ENCODE measurements at regions not wholly inside any gene's neighbourhood (a gene's known extent, or its start where the extent isn't known, plus 50 kb on each side); places are given as distances from the start of the nearest gene placed in this dataset.

DNA sequence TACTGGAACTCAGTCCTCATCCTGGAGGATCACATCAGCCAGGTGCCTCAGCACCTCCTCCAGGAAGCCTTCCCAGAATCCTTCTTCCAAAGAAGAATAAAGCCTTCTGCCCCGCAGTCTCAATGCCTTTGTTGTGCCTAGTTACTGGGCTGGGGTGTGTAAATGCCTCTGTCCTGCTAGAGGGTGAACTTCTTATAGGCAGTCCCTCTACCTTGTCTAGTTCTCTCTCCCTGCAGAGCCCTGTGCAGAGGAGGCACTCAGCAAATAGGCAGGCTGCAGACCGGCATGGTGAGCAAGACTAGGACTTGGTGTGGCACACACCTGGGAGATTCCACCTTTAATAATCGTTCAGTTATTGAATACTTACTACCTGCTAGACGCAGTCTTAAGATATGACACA lies 104.7 kb upstream of the PCBD1 start:
- H3K4me3 Mint-ChIP-seq, result no peak overlapping the region
- POLR2A ChIA-PET, result no interaction called here

DNA sequence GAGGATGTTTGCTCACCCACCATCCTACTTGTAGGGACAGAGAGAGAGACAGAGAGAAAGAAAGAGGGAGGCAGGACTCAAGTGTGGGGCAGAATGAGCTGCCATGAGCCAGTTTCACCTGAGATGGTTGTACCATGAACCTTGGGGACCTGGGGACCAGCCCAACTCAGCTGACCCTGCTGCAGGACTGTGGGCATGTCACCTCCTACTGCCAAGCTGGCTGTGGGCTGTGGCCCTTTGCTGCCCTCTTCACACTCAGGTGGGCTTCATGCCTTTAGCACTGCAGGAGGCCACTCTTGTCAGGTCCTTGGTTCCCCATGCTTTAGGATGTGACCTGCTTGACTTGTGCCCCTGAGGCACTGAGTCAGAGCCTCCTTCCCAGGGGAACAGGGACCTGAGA lies 108.2 kb upstream of the PCBD1 start:
- TF ChIP-seq, protein P1, sequence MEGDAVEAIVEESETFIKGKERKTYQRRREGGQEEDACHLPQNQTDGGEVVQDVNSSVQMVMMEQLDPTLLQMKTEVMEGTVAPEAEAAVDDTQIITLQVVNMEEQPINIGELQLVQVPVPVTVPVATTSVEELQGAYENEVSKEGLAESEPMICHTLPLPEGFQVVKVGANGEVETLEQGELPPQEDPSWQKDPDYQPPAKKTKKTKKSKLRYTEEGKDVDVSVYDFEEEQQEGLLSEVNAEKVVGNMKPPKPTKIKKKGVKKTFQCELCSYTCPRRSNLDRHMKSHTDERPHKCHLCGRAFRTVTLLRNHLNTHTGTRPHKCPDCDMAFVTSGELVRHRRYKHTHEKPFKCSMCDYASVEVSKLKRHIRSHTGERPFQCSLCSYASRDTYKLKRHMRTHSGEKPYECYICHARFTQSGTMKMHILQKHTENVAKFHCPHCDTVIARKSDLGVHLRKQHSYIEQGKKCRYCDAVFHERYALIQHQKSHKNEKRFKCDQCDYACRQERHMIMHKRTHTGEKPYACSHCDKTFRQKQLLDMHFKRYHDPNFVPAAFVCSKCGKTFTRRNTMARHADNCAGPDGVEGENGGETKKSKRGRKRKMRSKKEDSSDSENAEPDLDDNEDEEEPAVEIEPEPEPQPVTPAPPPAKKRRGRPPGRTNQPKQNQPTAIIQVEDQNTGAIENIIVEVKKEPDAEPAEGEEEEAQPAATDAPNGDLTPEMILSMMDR (IDR thresholded peaks at IDR 0.05), result no peak
- H3K36me3 Mint-ChIP-seq (ENCODE audit: low read depth), result no peaks in the 10 kb centered on the region
- H3K36me3 ChIP-seq (ENCODE audit: insufficient read depth, low read length), result no peaks in the 10 kb centered on the region
- H3K27ac Mint-ChIP-seq, result no peak overlapping the region
- no peak overlapping the region for H3K4me3 ChIP-seq (ENCODE audit: low read length)
- no peak for DNase-seq
- no peaks in the 10 kb centered on the region for H3K4me1 Mint-ChIP-seq (ENCODE audit: low read depth)
- H3K9me3 Mint-ChIP-seq, result peaks cover 2% of the 10 kb centered on the region
- ChIA-PET POLR2A (no interaction called here), CTCF (no interaction called here)
- H3K27me3 Mint-ChIP-seq, result peaks cover 15% of the 10 kb centered on the region
- no peak overlapping the region for H3K4me3 Mint-ChIP-seq
- H3K27ac ChIP-seq (ENCODE audit: low read depth in 1 of 2, low read length in 2 of 2), result no peak overlapping the region
- peaks cover 0 to 7% of the 10 kb centered on the region in 2 experiments for H3K9me3 ChIP-seq (ENCODE audit: control insufficient read depth in 1 of 2, insufficient read depth in 1 of 2, low read length in 2 of 2)
- H3K4me1 ChIP-seq (ENCODE audit: insufficient read depth, low read length), result no peaks in the 10 kb centered on the region
- ATAC-seq (ENCODE audit: poor library complexity), result no peak
- intact Hi-C loops (cut with DNase I, micrococcal nuclease), result no loop called here
- no peaks in the 10 kb centered on the region for H3K27me3 ChIP-seq (ENCODE audit: control insufficient read depth in 1 of 2, insufficient read depth in 2 of 2, low read length in 2 of 2)

More for the DNA sequence above, 104.7 kb upstream of the PCBD1 start:
- no peaks in the 10 kb centered on the region for H3K4me1 Mint-ChIP-seq (ENCODE audit: low read depth)
- CTCF ChIA-PET, result no interaction called here
- H3K36me3 Mint-ChIP-seq (ENCODE audit: low read depth), result no peaks in the 10 kb centered on the region
- DNase-seq (no peak), ATAC-seq (ENCODE audit: poor library complexity) (no peak)
- no peak overlapping the region for H3K27ac Mint-ChIP-seq
- no peak overlapping the region for H3K4me3 ChIP-seq (ENCODE audit: low read length)
- intact Hi-C loops (cut with DNase I, micrococcal nuclease), result no loop called here
- H3K27me3 ChIP-seq (ENCODE audit: control insufficient read depth in 1 of 2, insufficient read depth in 2 of 2, low read length in 2 of 2), result no peaks in the 10 kb centered on the region
- TF ChIP-seq, protein P1 (IDR thresholded peaks at IDR 0.05), result no peak
- H3K27ac ChIP-seq (ENCODE audit: low read depth in 1 of 2, low read length in 2 of 2), result no peak overlapping the region
- no peaks in the 10 kb centered on the region for H3K4me1 ChIP-seq (ENCODE audit: insufficient read depth, low read length)
- peaks cover 6% of the 10 kb centered on the region for H3K27me3 Mint-ChIP-seq
- H3K9me3 Mint-ChIP-seq, result no peaks in the 10 kb centered on the region
- H3K9me3 ChIP-seq (ENCODE audit: control insufficient read depth in 1 of 2, insufficient read depth in 1 of 2, low read length in 2 of 2), result no peaks in the 10 kb centered on the region
- H3K36me3 ChIP-seq (ENCODE audit: insufficient read depth, low read length), result no peaks in the 10 kb centered on the region

DNA sequence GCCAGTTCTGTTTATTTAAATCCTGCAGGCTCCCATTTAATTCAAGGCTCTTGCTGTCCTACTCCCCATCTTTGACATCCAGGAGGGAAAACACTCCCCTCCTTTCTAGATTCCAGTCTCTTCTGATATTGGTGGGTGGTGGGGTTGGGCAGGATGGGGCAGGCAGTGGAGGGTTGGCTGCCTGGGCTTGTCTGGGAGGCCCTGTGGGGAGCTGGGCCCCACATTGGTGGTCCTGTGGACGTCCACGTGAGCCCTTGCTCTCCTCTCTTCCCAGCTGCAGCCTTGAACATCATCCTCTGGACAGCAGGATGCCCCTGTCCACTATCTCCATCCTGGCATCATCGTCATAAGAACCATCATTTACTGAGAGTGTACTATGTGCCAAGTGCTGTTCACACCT lies 108.9 kb upstream of the PCBD1 start:
- H3K27me3 ChIP-seq (ENCODE audit: control insufficient read depth in 1 of 2, insufficient read depth in 2 of 2, low read length in 2 of 2), result peaks cover 0 to 2% of the 10 kb centered on the region in 2 experiments
- Mint-ChIP-seq H3K4me1 (ENCODE audit: low read depth) (no peaks in the 10 kb centered on the region), H3K36me3 (ENCODE audit: low read depth) (no peaks in the 10 kb centered on the region), H3K4me3 (no peak overlapping the region), H3K9me3 (peaks cover 2% of the 10 kb centered on the region), H3K27ac (no peak overlapping the region), H3K27me3 (peaks cover 15% of the 10 kb centered on the region)
- no peak overlapping the region for H3K27ac ChIP-seq (ENCODE audit: low read depth in 1 of 2, low read length in 2 of 2)
- peaks cover 0 to 8% of the 10 kb centered on the region in 2 experiments for H3K9me3 ChIP-seq (ENCODE audit: control insufficient read depth in 1 of 2, insufficient read depth in 1 of 2, low read length in 2 of 2)
- TF ChIP-seq, protein P1 (IDR thresholded peaks at IDR 0.05), result no peak
- H3K4me1 ChIP-seq (ENCODE audit: insufficient read depth, low read length), result no peaks in the 10 kb centered on the region
- POLR2A ChIA-PET, result no interaction called here
- H3K36me3 ChIP-seq (ENCODE audit: insufficient read depth, low read length), result no peaks in the 10 kb centered on the region
- CTCF ChIA-PET, result no interaction called here
- ATAC-seq (ENCODE audit: poor library complexity) (no peak), DNase-seq (no peak)
- intact Hi-C loops (cut with DNase I, micrococcal nuclease), result no loop called here
- H3K4me3 ChIP-seq (ENCODE audit: low read length), result no peak overlapping the region

All from CD4-positive, alpha-beta T cell (primary cell).